SK-N-SH treated with all-trans-retinoic acid at 6 μM for 48 hours (cell line): ENCODE measurements at regions not wholly inside any gene's neighbourhood (a gene's known extent, or its start where the extent isn't known, plus 50 kb on each side); places are given as distances from the start of the nearest gene placed in this dataset.

Experiments used
- ATAC-seq: fragments of 200-7000 bp; cut with Tn5 transposase; 3 replicates; pipeline ENCODE4 v1.9.1; 2020; ENCODE audit warnings: mild to moderate bottlenecking, moderate library complexity
- BACH2 ChIP-seq: fragments of 250-450 bp; sonication (Bioruptor Pico); IDR thresholded peaks from 2 replicates; pipeline ENCODE4 v1.9.0; 2021; ENCODE audit warnings: mild to moderate bottlenecking, borderline replicate concordance
- ESRRG ChIP-seq: fragments of 250-450 bp; sonication (Bioruptor Pico); IDR thresholded peaks from 2 replicates; pipeline ENCODE4 v1.6.1; 2021; ENCODE audit warnings: mild to moderate bottlenecking
- GLIS3 ChIP-seq: fragments of 250-450 bp; sonication (Bioruptor Pico); IDR thresholded peaks from 2 replicates; pipeline ENCODE4 v1.5.0; 2020; ENCODE audit warnings: mild to moderate bottlenecking, moderate library complexity
- ISL1 ChIP-seq: fragments of 250-450 bp; sonication (Bioruptor Pico); IDR thresholded peaks from 2 replicates; pipeline ENCODE4 v2.1.2; 2022; ENCODE audit warnings: mild to moderate bottlenecking, moderate library complexity
- OSR1 ChIP-seq: fragments of 250-450 bp; sonication (Bioruptor Pico); IDR thresholded peaks from 2 replicates; pipeline ENCODE4 v1.8.0; 2022; ENCODE audit warnings: moderate library complexity, mild to moderate bottlenecking, inconsistent platforms
- PATZ1 ChIP-seq: fragments of 250-450 bp; sonication (Bioruptor Pico); IDR thresholded peaks from 2 replicates; pipeline ENCODE4 v1.8.0; 2020; ENCODE audit warnings: mild to moderate bottlenecking, moderate library complexity, borderline replicate concordance
- POU6F1 ChIP-seq: fragments of 250-450 bp; sonication (Bioruptor Pico); IDR thresholded peaks from 2 replicates; pipeline ENCODE4 v1.8.0; 2021; ENCODE audit warnings: low read depth, mild to moderate bottlenecking, moderate library complexity, borderline replicate concordance
- RARB ChIP-seq: fragments of 250-450 bp; sonication (Bioruptor Pico); IDR thresholded peaks from 2 replicates; pipeline ENCODE4 v1.8.0; 2021; ENCODE audit warnings: mild to moderate bottlenecking, moderate library complexity
- SNAI2 ChIP-seq: fragments of 250-450 bp; sonication (Bioruptor Pico); IDR thresholded peaks from 2 replicates; pipeline ENCODE4 v1.5.0; 2020; ENCODE audit warnings: mild to moderate bottlenecking, moderate library complexity
- TCF4 ChIP-seq: fragments of 250-450 bp; sonication (Bioruptor Pico); IDR thresholded peaks from 2 replicates; pipeline ENCODE4 v1.8.0; 2021; ENCODE audit warnings: mild to moderate bottlenecking, moderate library complexity, borderline replicate concordance
- TOX ChIP-seq: fragments of 250-450 bp; sonication (Bioruptor Pico); IDR thresholded peaks from 2 replicates; pipeline ENCODE4 v1.8.0; 2021; ENCODE audit warnings: mild to moderate bottlenecking, moderate library complexity, borderline replicate concordance
- ZC3H10 ChIP-seq: fragments of 250-450 bp; sonication (Bioruptor Pico); IDR thresholded peaks from 2 replicates; pipeline ENCODE4 v1.5.1; 2021; ENCODE audit warnings: mild to moderate bottlenecking, moderate library complexity
- ZFP3 ChIP-seq: fragments of 250-450 bp; sonication (Bioruptor Pico); IDR thresholded peaks from 2 replicates; pipeline ENCODE4 v1.5.0; 2020; ENCODE audit warnings: mild to moderate bottlenecking, moderate library complexity
- ZFP30 ChIP-seq: fragments of 450-650 bp; formaldehyde crosslinking; IDR thresholded peaks from 2 replicates; pipeline ENCODE4 v1.5.0; 2022; ENCODE audit warnings: mild to moderate bottlenecking, moderate library complexity
- ZNF565 ChIP-seq: fragments of 450-650 bp; formaldehyde crosslinking; conservative IDR thresholded peaks from 2 replicates; pipeline ENCODE4 v1.5.0; 2020; ENCODE audit warnings: low read depth, mild to moderate bottlenecking, moderate library complexity
- ZNF70 ChIP-seq: fragments of 450-650 bp; formaldehyde crosslinking; IDR thresholded peaks from 2 replicates; pipeline ENCODE4 v1.5.0; 2020; ENCODE audit warnings: mild to moderate bottlenecking, moderate library complexity
- ZNF8 ChIP-seq: fragments of 450-650 bp; formaldehyde crosslinking; IDR thresholded peaks from 2 replicates; pipeline ENCODE4 v1.5.0; 2020; ENCODE audit warnings: mild to moderate bottlenecking, moderate library complexity
- TF ChIP-seq, protein P1 (sequence below): fragments of 250-450 bp; sonication (Bioruptor Pico); IDR thresholded peaks from 2 replicates; pipeline ENCODE4 v1.5.0; 2020; ENCODE audit warnings: mild to moderate bottlenecking, moderate library complexity
- TF ChIP-seq, protein P2 (sequence below): fragments of 250-450 bp; sonication (Bioruptor Pico); IDR thresholded peaks from 2 replicates; pipeline ENCODE4 v1.5.1; 2020; ENCODE audit warnings: low read depth, mild to moderate bottlenecking, moderate library complexity

GRCh38 chr12:82040987-82041743, 282.0 kb upstream of the PPFIA2 start:
- no peak for ATAC-seq
- TF ChIP-seq ZNF8 (CRISPR knock-in tag), result no peak
- TF ChIP-seq ZFP30 (CRISPR knock-in tag), result no peak
- TF ChIP-seq POU6F1 (CRISPR knock-in tag), result no peak
- no peak for TF ChIP-seq PATZ1 (CRISPR knock-in tag)

GRCh38 chr12:82034769-82035168, 275.6 kb upstream of the PPFIA2 start:
- no peak for ATAC-seq

More at GRCh38 chr12:82034769-82035168, 275.6 kb upstream of the PPFIA2 start:
- TF ChIP-seq, protein P1, sequence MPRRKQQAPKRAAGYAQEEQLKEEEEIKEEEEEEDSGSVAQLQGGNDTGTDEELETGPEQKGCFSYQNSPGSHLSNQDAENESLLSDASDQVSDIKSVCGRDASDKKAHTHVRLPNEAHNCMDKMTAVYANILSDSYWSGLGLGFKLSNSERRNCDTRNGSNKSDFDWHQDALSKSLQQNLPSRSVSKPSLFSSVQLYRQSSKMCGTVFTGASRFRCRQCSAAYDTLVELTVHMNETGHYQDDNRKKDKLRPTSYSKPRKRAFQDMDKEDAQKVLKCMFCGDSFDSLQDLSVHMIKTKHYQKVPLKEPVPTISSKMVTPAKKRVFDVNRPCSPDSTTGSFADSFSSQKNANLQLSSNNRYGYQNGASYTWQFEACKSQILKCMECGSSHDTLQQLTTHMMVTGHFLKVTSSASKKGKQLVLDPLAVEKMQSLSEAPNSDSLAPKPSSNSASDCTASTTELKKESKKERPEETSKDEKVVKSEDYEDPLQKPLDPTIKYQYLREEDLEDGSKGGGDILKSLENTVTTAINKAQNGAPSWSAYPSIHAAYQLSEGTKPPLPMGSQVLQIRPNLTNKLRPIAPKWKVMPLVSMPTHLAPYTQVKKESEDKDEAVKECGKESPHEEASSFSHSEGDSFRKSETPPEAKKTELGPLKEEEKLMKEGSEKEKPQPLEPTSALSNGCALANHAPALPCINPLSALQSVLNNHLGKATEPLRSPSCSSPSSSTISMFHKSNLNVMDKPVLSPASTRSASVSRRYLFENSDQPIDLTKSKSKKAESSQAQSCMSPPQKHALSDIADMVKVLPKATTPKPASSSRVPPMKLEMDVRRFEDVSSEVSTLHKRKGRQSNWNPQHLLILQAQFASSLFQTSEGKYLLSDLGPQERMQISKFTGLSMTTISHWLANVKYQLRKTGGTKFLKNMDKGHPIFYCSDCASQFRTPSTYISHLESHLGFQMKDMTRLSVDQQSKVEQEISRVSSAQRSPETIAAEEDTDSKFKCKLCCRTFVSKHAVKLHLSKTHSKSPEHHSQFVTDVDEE (CRISPR knock-in tag), result no peak
- TF ChIP-seq ZNF70 (CRISPR knock-in tag) (no peak), POU6F1 (CRISPR knock-in tag) (no peak), TOX (CRISPR knock-in tag) (no peak), PATZ1 (CRISPR knock-in tag) (no peak), ESRRG (CRISPR knock-in tag) (no peak), ZFP3 (CRISPR knock-in tag) (no peak), GLIS3 (CRISPR knock-in tag) (no peak), OSR1 (CRISPR knock-in tag) (no peak), SNAI2 (no peak), ZC3H10 (no peak), ISL1 (CRISPR knock-in tag) (no peak), ZNF8 (CRISPR knock-in tag) (no peak), BACH2 (CRISPR knock-in tag) (no peak), RARB (CRISPR knock-in tag) (no peak), TCF4 (no peak), ZNF565 (CRISPR knock-in tag) (no peak)
- TF ChIP-seq, protein P2, sequence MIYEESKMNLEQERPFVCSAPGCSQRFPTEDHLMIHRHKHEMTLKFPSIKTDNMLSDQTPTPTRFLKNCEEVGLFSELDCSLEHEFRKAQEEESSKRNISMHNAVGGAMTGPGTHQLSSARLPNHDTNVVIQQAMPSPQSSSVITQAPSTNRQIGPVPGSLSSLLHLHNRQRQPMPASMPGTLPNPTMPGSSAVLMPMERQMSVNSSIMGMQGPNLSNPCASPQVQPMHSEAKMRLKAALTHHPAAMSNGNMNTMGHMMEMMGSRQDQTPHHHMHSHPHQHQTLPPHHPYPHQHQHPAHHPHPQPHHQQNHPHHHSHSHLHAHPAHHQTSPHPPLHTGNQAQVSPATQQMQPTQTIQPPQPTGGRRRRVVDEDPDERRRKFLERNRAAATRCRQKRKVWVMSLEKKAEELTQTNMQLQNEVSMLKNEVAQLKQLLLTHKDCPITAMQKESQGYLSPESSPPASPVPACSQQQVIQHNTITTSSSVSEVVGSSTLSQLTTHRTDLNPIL, result no peak
